ENCODE measurements at regions not wholly inside any gene's neighbourhood (a gene's known extent, or its start where the extent isn't known, plus 50 kb on each side); places are given as distances from the start of the nearest gene placed in this dataset.
"Not testable (repeated sequence)": the region's sequence is repeated elsewhere in the genome, so short reads cannot be mapped to it uniquely, and the experiment has no call there.

DNA sequence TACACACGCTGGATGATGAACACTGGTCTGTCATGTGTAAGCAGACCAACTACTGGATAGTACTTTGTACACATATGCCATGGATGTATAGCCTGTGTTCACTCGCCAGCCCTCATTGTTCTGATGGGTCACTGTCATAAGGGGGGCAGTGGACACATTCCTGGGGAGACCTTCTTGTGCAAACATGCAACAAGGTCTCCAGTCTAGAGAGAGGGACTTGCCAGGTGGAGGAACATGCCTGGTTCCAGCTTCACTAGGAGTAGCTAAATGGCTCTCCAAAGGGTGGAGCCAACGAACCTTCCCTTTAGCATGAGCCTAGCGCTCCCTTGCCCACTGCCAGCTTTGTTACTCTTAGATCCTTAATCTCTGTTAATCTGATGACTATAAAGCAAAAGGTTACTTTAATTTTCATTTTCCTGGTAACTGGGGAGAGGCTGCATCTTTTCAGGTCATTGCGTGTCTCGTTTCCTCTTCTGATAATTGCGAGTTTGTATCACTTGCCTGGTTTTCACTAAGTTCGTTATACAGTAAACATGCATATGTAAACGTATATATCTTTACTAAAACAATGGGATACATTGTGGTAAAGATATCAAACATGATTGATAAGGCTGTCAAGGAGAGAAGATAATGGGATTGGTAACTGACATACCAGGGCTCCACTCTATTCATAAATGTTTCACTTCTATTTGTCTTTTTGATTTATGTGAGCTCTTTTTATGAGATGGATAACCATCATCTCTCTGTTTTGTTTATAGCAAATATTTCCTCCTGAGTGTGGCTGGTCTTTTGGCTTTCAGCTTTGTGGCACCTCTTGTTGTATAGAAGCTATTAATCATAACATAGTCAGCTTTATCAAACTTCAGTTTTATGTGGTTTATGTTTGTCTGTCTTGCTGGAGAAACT, 235.2 kb upstream of the SGCG start:
- ATAC-seq (no peak), DNase-seq (no peak)
- H3K36me3 Mint-ChIP-seq (ENCODE audit: low read depth), result no peaks in the 10 kb centered on the region
- peaks cover 6% of the 10 kb centered on the region for H3K9me3 Mint-ChIP-seq
- H3K27me3 Mint-ChIP-seq, result peaks cover 2% of the 10 kb centered on the region
- no peak overlapping the region for H3K27ac Mint-ChIP-seq
- no peak overlapping the region for H3K4me3 Mint-ChIP-seq
- no peaks in the 10 kb centered on the region for H3K4me1 Mint-ChIP-seq

DNA sequence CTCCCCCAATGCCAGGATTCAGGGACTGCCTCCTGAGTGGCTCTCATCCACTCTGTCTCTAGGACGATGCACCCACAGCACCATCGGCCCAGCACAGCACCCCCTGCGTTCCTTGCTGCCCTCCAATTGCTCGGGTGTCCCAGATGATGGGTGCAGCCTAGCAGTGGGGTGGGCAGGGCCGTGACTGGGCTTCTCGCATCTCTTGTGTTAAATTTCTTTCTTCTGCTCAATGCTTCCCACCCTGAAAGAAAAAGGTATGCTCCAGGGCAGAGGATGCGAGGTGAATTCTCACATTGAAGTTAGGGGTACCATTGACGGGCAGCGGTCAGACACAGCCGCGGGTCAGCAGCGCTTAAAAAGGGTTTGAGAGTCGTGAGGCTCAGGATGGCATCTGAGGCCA, 232.4 kb upstream of the SGCG start:
- Mint-ChIP-seq H3K27me3 (peaks cover 2% of the 10 kb centered on the region), H3K4me3 (no peak overlapping the region), H3K27ac (no peak overlapping the region), H3K36me3 (ENCODE audit: low read depth) (no peaks in the 10 kb centered on the region), H3K4me1 (no peaks in the 10 kb centered on the region), H3K9me3 (peaks cover 13% of the 10 kb centered on the region)
- ATAC-seq, result no peak
- no peak for DNase-seq

DNA sequence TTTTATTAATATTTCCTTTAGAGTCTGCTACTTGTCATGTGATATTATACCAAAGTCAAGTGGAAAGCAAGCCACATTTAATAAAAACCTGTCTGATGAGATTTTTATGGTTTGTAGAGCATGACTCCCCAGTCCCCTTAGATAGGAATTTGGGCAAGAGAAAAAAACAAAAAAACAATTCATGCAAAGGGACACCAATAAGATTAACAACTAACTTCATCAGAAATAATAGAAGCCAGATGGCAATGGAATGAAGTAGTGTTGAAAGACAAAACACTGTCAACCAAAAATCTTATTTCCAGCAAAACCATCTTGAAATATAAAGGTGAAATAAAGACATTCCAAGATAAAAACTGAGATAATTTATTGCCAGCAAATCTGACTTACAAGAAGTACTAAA, 228.8 kb upstream of the SGCG start:
- not testable (repeated sequence) for H3K4me3 Mint-ChIP-seq; ATAC-seq; DNase-seq; H3K27me3 Mint-ChIP-seq; H3K4me1 Mint-ChIP-seq; H3K36me3 Mint-ChIP-seq (ENCODE audit: low read depth); H3K27ac Mint-ChIP-seq
- peaks cover 13% of the 10 kb centered on the region for H3K9me3 Mint-ChIP-seq

DNA sequence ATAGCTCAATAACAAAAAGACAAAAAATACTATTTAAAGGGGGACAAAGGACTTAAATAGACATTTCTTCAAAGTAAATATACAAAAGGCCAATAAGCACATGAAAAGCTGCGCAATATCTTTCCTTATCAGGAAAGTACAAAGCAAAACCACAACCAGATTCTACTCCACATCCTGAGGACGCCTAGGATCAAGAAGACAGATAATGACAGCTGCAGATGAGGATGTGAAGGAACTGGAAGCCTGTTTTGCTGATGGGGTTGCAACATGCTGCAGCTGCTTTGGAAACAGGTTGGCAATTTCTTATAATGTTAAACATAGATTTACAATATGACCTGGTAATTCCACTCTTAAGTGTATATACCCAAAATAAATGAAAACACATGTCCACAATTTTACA, 225.6 kb upstream of the SGCG start:
- peaks cover 11% of the 10 kb centered on the region for H3K9me3 Mint-ChIP-seq
- ATAC-seq; H3K27me3 Mint-ChIP-seq; H3K4me1 Mint-ChIP-seq; DNase-seq; H3K4me3 Mint-ChIP-seq; H3K36me3 Mint-ChIP-seq (ENCODE audit: low read depth); H3K27ac Mint-ChIP-seq: not testable (repeated sequence)

DNA sequence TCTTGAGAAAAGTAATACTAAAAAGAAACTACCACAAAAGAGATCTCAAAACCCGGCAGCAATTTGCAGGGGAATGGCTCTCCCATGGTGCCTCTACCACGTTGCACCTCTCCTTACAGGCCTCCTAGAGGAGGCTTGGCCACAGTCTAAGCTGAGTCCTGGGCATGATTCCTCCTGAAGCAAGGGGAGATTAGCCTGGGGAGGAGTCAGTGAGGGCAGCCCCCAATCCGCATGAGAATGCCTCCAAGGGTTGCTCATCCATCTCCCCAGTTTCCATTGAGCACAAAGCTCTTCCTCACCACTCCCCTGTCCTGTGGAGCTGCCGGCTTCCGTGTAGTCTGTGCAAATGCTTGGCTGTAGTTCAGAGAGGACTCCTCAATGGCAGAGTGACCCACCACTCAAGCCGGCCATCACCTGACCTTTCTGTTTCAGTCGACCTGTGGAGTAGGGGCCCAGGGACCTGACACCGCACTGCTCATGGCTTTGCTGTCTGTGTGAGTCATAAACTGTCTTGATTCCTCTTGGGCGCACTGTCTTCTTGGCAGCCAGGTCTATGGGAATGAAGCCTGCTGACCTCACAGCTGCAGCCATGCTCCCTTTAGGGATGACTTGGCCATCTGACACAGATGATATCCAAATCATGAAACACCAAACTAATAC, 224.2 kb upstream of the SGCG start:
- not testable (repeated sequence) for H3K27me3 Mint-ChIP-seq; H3K4me1 Mint-ChIP-seq; ATAC-seq; H3K27ac Mint-ChIP-seq; H3K36me3 Mint-ChIP-seq (ENCODE audit: low read depth); DNase-seq; H3K4me3 Mint-ChIP-seq; H3K9me3 Mint-ChIP-seq

DNA sequence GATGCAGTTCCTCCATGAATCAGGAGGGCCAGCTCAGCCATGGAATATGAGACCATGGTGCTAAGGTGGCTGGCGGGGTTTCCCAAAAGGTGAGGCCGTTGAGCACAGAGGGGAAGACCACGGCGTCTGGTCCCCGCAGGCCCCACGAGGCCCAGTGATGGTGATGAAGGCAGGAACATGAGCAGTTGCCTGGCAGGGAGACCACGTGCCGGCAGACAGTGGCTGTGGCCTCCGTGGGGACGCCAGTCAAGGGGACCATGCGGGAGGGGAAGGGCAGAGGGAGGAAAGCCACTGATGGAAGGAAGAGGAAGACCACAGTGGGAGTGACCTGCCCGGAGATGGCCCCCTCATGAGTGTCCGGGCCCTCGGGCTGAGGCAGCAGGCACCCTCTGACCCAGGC, 220.9 kb upstream of the SGCG start:
- H3K9me3 Mint-ChIP-seq; H3K27ac Mint-ChIP-seq; H3K4me3 Mint-ChIP-seq; H3K27me3 Mint-ChIP-seq; H3K36me3 Mint-ChIP-seq (ENCODE audit: low read depth); ATAC-seq; DNase-seq; H3K4me1 Mint-ChIP-seq: not testable (repeated sequence)

DNA sequence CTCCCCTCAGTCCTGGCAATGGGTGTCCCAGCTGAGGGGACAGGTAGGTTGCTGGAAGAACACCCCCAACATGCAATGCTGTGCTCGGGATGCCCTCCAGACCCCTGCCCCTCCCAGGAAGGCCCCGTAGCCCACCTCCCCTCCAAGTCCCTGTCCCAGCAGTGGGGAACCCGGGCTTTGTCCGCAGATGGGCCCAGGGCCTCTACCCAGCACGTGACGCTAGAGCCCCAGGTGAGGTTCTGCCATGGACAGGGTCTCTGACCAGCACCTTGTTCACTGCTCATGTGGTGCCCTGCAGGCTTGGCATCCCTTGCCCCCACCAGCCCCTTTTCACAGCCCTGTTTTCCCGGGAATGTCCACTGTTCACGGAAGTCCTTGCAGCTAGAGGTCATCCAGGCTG, 220.0 kb upstream of the SGCG start:
- ATAC-seq, result no peak
- no peaks in the 10 kb centered on the region for H3K36me3 Mint-ChIP-seq (ENCODE audit: low read depth)
- peaks cover 2% of the 10 kb centered on the region for H3K27me3 Mint-ChIP-seq

DNA sequence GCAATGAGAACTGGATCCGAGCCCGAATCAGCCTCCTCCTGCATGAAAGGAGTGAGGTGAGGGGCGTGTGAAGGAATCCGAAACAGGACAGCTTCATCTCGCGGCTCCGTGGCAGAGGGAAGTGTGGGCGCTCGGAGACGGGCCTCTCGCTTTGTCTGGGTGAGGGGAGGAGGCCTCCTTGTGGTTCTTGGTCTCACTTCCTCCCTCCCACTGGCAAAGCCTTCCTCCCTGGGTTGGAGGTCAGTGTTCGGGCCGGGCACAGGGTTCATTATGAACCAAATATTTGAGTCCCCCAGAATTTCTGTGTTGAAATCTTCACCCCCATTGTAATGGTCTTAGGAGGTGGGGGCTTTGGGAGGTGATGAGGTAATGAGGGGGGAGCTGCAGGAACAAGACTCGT, 219.4 kb upstream of the SGCG start:
- H3K4me3 Mint-ChIP-seq; ATAC-seq; H3K9me3 Mint-ChIP-seq; H3K27ac Mint-ChIP-seq; DNase-seq; H3K36me3 Mint-ChIP-seq (ENCODE audit: low read depth); H3K4me1 Mint-ChIP-seq; H3K27me3 Mint-ChIP-seq: not testable (repeated sequence)

More for the DNA sequence above, 220.0 kb upstream of the SGCG start:
- no peak for DNase-seq
- no peak overlapping the region for H3K27ac Mint-ChIP-seq
- no peaks in the 10 kb centered on the region for H3K9me3 Mint-ChIP-seq
- no peaks in the 10 kb centered on the region for H3K4me1 Mint-ChIP-seq
- H3K4me3 Mint-ChIP-seq, result no peak overlapping the region

DNA sequence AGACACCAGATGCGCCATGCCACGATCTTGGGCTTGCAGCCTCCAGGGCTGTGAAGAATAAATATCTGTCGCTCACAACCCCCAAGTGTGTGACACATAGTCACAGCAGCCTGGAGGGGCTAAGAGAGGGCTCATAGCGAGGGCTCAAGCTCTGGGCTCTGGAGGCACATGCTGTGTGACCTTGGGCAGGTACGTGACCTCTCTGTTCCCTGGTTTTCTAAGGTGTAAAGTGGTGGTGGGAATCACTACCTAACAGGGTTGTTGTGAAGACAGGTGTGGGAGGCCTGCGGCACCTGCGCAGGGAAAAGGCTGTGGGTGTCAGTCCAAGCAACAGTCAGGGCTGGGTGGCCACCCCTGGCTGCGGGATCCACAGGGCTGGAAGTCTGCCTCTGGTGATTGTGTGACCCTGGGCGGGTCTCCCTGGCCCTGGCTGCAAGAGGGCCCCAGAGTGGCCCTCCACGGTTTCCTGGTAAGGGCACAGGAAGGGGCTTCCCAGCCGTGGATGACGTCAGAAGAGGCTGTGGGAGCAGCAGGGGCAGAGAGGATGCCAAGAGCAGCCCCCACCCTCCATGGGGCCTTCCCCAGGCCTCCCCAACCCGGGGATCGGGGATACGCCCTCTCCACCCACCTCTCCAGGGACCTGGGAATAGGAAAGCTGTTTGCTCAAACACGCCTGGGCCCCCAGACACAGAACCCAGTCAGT, 218.8 kb upstream of the SGCG start:
- Mint-ChIP-seq H3K36me3 (ENCODE audit: low read depth) (no peaks in the 10 kb centered on the region), H3K9me3 (no peaks in the 10 kb centered on the region), H3K27ac (no peak overlapping the region), H3K4me1 (no peaks in the 10 kb centered on the region), H3K4me3 (no peak overlapping the region), H3K27me3 (peaks cover 2% of the 10 kb centered on the region)
- ATAC-seq, result no peak
- DNase-seq, result no peak

DNA sequence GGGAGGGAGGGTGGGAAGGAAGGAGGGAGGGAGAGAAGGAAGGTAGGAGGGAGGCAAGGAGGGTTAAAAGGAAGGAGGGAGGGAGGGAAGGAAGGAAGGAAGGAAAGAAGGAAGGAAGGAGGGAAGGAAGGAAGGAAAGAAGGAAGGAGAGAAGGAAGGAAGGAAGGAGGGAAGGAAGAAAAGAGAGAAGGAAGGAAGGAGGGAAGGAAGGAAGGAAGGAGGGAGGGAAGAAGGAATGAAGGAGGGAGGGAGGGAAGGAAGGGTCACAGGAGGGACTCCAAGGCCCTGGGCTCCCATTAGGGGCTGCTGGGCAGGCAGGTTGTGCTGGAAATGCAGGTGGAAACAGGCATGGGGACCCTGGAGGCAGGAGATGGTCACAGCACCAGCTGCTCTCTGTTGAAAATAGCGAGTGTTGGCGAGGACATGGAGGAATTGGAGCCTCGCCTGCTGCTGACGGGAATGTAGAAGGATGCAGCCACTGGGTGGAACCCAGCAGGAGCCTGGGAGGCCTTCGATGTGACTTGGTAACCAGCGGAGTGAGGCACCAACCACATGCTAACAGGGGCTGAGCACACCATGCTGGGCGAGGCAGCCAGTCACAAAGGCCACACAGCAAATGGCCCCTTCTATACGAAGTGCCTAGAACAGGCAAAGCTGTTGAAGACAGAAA, 217.3 kb upstream of the SGCG start:
- H3K4me1 Mint-ChIP-seq; ATAC-seq; DNase-seq; H3K4me3 Mint-ChIP-seq; H3K36me3 Mint-ChIP-seq (ENCODE audit: low read depth); H3K27me3 Mint-ChIP-seq; H3K27ac Mint-ChIP-seq; H3K9me3 Mint-ChIP-seq: not testable (repeated sequence)

DNA sequence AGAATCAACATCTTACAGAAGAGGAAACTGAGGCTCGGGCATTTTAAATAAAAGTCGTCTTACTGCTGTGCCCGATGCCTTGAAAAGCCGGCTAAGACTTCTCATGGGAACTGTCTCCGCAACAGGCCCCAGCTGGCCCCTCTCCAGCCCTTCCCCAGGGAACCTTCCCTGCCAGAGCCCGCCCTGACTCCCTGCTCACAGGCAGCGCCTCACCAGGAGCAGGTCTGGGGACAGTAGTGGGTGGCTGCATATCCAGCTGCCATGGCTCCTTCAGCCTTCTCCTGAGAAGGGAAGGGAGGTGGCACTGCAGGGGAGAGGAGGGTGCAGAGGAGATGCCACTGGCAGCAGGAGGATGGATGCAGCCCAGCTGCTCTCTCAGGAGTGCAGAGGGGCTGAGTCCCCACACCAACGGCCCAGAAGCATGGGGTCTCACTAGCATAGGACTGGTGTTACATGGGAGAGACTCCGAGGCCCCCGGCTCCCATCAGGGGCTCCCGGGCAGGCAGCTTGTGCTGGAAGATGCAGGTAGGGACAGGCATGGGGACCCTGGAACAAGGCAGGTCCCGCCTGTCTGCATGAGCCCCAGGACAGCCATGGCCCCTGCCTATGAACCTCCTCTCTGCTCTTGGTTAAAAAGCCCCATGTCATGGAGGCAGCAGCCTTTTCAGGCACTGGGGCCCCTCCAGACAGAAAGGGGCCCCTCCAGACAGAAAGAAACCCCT, 216.4 kb upstream of the SGCG start:
- Mint-ChIP-seq H3K27ac (no peak overlapping the region), H3K4me1 (no peaks in the 10 kb centered on the region), H3K9me3 (no peaks in the 10 kb centered on the region), H3K36me3 (ENCODE audit: low read depth) (no peaks in the 10 kb centered on the region), H3K27me3 (peaks cover 2% of the 10 kb centered on the region), H3K4me3 (no peak overlapping the region)
- ATAC-seq (no peak), DNase-seq (no peak)

DNA sequence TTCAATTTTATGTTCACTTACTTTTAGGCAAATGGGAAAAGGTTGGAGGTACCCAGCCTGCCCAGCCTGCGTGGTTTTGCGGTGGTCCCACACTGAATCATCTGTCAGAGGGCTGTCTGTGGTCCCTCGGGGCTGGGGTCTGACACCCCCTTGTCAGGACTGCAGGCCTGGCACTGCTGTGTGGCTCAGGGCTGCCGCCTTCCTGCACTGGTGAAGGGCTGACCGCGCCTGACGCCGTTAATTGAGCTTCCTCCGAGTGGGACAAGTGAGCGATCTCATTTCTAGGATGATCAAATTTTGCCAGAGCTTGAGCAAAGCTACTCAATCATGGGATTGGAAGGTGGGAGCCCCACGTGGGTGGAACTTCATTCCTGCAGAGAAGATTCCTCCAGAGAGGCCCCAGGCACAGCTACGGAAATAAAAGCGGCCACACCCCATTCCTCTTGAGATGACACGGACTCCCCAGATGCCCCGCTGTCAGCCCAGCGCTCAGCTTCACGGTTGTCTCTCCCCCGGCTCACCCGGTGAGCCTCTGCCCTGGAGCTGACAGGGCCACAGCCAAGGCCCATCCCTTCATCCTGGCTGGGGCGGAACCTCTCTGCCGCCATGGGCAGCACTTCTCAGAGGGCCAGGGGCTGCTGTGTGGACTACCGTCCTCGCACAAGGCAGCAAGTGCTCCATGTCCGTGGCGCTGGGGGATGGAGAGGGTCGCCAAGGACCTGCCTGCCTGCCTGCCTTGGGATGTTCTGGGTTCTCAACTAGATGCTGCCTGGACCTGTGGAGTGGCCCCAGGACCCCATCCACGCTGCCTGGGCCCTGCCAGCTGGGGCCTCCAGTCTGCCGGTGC, 215.5 kb upstream of the SGCG start:
- H3K27me3 Mint-ChIP-seq; H3K27ac Mint-ChIP-seq; H3K36me3 Mint-ChIP-seq (ENCODE audit: low read depth); ATAC-seq; H3K4me1 Mint-ChIP-seq; H3K9me3 Mint-ChIP-seq; H3K4me3 Mint-ChIP-seq; DNase-seq: not testable (repeated sequence)

DNA sequence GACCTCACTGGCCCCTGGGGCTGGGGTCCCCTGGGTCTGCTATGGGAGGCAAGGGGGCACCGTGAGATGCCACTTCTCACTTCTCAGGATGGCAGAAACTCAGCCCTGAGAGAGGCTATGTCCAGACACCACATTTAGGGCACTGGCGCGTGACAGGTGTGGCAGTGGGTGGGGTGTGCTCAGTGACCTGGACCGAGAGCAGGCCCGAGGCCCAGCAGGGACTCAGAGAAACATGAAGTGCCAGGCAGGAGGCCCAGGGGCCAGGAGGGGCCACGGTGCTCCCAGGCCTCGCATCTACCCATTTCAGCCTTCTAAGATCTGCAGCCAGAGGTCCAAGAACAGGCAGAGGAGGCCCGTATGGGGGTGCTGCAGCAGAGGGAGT, 214.9 kb upstream of the SGCG start:
- H3K4me1 Mint-ChIP-seq; H3K27ac Mint-ChIP-seq; H3K27me3 Mint-ChIP-seq; ATAC-seq; DNase-seq; H3K4me3 Mint-ChIP-seq; H3K36me3 Mint-ChIP-seq (ENCODE audit: low read depth); H3K9me3 Mint-ChIP-seq: not testable (repeated sequence)

All from activated naive CD8-positive, alpha-beta T cell treated with anti-CD3 and anti-CD28 coated beads, Interleukin-2, amount 50 U/mL, for 24 hours (primary cell).